ENCODE measurements at regions not wholly inside any gene's neighbourhood (a gene's known extent, or its start where the extent isn't known, plus 50 kb on each side); places are given as distances from the start of the nearest gene placed in this dataset.

DNA sequence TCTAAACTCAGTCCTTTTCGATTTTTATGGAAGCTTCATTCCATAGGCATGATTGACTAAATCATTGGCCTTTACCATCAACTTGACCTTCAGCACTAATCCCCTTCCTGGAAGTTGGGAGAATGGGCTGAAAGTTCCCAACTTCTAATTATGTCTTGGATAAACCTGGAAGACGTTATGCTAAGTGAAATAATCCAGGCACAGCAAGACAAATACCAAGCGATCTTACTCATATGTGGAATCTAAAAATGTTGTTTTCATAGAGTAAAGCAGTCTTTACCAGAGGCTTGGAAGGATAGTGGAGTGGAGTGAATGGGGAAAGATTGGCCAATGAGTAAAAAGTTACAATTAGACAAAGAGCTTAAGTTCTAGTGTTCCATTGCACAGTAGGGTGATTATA lies 1453.2 kb downstream of the PLA2G4A start (continued):
- TF ChIP-seq REST (IDR thresholded peaks at IDR 0.05) (no peak), GABPA (IDR thresholded peaks at IDR 0.05 in 1 of 2, conservative IDR thresholded peaks at IDR 0.05 in 1 of 2) (no peak), FOXA2 (IDR thresholded peaks at IDR 0.05) (no peak), MAX (IDR thresholded peaks at IDR 0.05) (no peak), RXRA (IDR thresholded peaks at IDR 0.05) (no peak), SP1 (IDR thresholded peaks at IDR 0.05) (no peak)

DNA sequence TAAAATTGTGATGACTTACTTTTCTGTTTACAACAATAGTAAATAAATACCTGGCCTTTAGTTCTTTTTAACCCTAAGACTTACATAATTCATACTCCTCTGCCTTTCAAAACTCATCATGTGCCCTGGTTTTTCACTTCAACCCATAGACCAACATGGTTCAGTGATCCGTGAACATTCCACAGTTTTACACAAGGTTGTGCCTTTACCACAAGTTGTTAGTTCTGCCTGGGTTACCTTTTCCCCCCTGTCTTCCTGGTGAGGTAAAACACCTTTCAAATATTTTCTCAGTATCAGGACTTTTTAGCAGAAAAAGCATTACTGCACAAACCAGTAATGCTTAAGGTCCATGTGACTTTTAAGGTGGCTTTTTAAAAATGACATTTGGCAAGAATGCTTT lies 1466.4 kb downstream of the PLA2G4A start:
- H3K27me3 ChIP-seq (ENCODE audit: control insufficient read depth in 4 of 4, insufficient read depth in 4 of 4, low read length in 3 of 4) = no peaks in the 10 kb centered on the region
- H3K4me1 ChIP-seq (ENCODE audit: control insufficient read depth in 4 of 4, insufficient read depth in 4 of 4, low read length in 3 of 4) = no peaks in the 10 kb centered on the region
- no peak overlapping the region for H3K27ac ChIP-seq (ENCODE audit: low read depth in 1 of 2, low read length in 2 of 2)
- WGBS = 69% methylated on average over 1 of the region's 1 CpG
- H3K4me3 ChIP-seq (ENCODE audit: low read depth in 1 of 3, low read length in 3 of 3) = no peak overlapping the region
- H3K9me3 ChIP-seq (ENCODE audit: control insufficient read depth in 4 of 4, low read length in 3 of 4) = peaks cover 0 to 3% (median 0%) of the 10 kb centered on the region in 4 donors
- H3K9ac ChIP-seq (ENCODE audit: low read depth in 1 of 2, low read length in 2 of 2) = no peak overlapping the region
- TF ChIP-seq RAD21 (IDR thresholded peaks at IDR 0.05) (no peak), NR2F2 (IDR thresholded peaks at IDR 0.05) (no peak), EGR1 (IDR thresholded peaks at IDR 0.05; ENCODE audit: low read depth in 2 of 2) (no peak), HNF4A (conservative IDR thresholded peaks at IDR 0.05) (no peak), ZBTB33 (IDR thresholded peaks at IDR 0.05) (no peak), SP1 (IDR thresholded peaks at IDR 0.05) (no peak), FOXA2 (IDR thresholded peaks at IDR 0.05) (no peak), FOXA1 (IDR thresholded peaks at IDR 0.05) (no peak), JUND (IDR thresholded peaks at IDR 0.05) (no peak), TAF1 (conservative IDR thresholded peaks at IDR 0.05) (no peak), RXRA (IDR thresholded peaks at IDR 0.05) (no peak), MAX (IDR thresholded peaks at IDR 0.05) (no peak), YY1 (IDR thresholded peaks at IDR 0.05) (no peak), HNF4G (IDR thresholded peaks at IDR 0.05) (no peak), REST (IDR thresholded peaks at IDR 0.05) (no peak), GABPA (IDR thresholded peaks at IDR 0.05 in 1 of 2, conservative IDR thresholded peaks at IDR 0.05 in 1 of 2) (no peak)
- TF ChIP-seq, protein P1, sequence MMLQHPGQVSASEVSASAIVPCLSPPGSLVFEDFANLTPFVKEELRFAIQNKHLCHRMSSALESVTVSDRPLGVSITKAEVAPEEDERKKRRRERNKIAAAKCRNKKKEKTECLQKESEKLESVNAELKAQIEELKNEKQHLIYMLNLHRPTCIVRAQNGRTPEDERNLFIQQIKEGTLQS (IDR thresholded peaks at IDR 0.05) = no peak
- TF ChIP-seq, protein P2, sequence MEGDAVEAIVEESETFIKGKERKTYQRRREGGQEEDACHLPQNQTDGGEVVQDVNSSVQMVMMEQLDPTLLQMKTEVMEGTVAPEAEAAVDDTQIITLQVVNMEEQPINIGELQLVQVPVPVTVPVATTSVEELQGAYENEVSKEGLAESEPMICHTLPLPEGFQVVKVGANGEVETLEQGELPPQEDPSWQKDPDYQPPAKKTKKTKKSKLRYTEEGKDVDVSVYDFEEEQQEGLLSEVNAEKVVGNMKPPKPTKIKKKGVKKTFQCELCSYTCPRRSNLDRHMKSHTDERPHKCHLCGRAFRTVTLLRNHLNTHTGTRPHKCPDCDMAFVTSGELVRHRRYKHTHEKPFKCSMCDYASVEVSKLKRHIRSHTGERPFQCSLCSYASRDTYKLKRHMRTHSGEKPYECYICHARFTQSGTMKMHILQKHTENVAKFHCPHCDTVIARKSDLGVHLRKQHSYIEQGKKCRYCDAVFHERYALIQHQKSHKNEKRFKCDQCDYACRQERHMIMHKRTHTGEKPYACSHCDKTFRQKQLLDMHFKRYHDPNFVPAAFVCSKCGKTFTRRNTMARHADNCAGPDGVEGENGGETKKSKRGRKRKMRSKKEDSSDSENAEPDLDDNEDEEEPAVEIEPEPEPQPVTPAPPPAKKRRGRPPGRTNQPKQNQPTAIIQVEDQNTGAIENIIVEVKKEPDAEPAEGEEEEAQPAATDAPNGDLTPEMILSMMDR (IDR thresholded peaks at IDR 0.05; ENCODE audit: low read depth, low read length, missing input control) = no peak
- H3K36me3 ChIP-seq (ENCODE audit: control insufficient read depth in 4 of 4, insufficient read depth in 3 of 4, low read depth in 1 of 4, low read length in 3 of 4) = no peaks in the 10 kb centered on the region
- no peak for DNase-seq (ENCODE audit: low spot score)

Data from liver (tissue), 8 donors.